ENCODE measurements at regions not wholly inside any gene's neighbourhood (a gene's known extent, or its start where the extent isn't known, plus 50 kb on each side); places are given as distances from the start of the nearest gene placed in this dataset.

DNA sequence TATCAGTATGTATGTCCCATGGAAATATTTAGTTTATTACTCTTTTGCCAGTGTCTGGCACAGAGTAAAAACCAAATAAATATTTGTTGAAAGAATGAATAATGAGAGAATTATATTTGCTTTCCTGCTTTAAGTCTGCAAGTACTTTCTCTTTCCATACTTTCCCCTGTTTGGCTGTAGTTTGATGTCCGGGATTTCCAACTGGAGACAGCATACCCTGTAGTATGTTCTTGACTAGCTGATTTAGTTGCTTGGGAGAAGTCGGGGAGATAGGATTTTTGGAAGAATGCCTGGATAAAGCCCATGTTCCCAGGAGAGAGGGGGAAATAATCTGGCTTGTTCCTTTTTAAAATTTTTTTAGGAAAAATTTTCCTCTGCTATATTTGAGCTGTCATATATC, 516.1 kb downstream of the CCSER2 start:
- H3K27ac ChIP-seq: no peak overlapping the region
- TF ChIP-seq POLR2A (IDR thresholded peaks at IDR 0.05): no peak
- TF ChIP-seq POLR2AphosphoS5 (IDR thresholded peaks at IDR 0.05): no peak
- no peak for TF ChIP-seq EP300 (IDR thresholded peaks at IDR 0.05; ENCODE audit: low read depth)
- TF ChIP-seq, protein P1, sequence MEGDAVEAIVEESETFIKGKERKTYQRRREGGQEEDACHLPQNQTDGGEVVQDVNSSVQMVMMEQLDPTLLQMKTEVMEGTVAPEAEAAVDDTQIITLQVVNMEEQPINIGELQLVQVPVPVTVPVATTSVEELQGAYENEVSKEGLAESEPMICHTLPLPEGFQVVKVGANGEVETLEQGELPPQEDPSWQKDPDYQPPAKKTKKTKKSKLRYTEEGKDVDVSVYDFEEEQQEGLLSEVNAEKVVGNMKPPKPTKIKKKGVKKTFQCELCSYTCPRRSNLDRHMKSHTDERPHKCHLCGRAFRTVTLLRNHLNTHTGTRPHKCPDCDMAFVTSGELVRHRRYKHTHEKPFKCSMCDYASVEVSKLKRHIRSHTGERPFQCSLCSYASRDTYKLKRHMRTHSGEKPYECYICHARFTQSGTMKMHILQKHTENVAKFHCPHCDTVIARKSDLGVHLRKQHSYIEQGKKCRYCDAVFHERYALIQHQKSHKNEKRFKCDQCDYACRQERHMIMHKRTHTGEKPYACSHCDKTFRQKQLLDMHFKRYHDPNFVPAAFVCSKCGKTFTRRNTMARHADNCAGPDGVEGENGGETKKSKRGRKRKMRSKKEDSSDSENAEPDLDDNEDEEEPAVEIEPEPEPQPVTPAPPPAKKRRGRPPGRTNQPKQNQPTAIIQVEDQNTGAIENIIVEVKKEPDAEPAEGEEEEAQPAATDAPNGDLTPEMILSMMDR (IDR thresholded peaks at IDR 0.05): no peak
- no peaks in the 10 kb centered on the region for H3K36me3 ChIP-seq
- intact Hi-C loops (cut with DNase I; ENCODE audit: low total_unique reads): no loop called here
- H3K27me3 ChIP-seq: no peaks in the 10 kb centered on the region
- no peak overlapping the region for H3K4me3 ChIP-seq
- no peaks in the 10 kb centered on the region for H3K4me1 ChIP-seq
- in situ Hi-C loops (cut with MboI; ENCODE audit: low pct_ligation_motif_present in 1 of 4, low pct_unique_long_range_greater_than_20kb in 1 of 4, low sequenced_read_pairs in 3 of 4): no loop called here
- H3K9me3 ChIP-seq: no peaks in the 10 kb centered on the region
- WGBS, 2 donors (ENCODE audit: low coverage in 1 of 2): 20 to 21% methylated on average over 2 of the region's 2 CpGs
- no peak for DNase-seq

DNA sequence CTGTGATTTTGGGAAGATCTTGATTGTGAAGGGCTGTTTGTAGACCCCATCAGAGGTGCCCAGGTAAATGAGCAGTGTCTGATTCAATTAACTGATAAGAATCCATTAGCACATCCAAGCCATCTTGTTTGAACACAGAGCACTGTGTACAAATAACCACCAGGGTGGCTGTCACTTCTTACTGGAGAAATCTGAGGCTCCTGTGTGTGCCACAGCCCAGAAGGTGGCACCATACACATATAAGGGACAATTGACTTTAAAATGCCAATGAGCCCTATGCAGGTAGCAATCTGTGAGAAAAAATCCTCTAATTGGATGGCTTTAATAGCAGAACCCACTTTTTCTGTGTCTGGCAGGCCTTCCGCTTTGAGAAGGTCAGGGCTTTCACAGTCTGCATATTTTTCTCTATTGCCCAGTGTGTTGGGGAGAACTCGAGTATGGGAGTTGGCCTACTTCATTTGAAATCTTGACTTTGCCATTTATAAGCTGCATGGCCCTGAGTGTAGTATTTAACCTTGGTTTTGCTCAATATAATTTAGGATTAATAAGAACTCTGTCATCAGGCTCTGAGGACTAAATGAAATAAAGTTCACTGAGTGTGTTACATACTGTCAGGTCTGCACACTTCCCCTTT, 517.4 kb downstream of the CCSER2 start:
- DNase-seq: no peak
- WGBS, 2 donors (ENCODE audit: low coverage in 1 of 2): 85% methylated on average over 2 of the region's 2 CpGs; no CpG with 5 or more reads in 1 of the 2 donors
- Histone ChIP-seq H3K4me1 (no peaks in the 10 kb centered on the region), H3K27me3 (no peaks in the 10 kb centered on the region), H3K9me3 (no peaks in the 10 kb centered on the region), H3K36me3 (no peaks in the 10 kb centered on the region), H3K4me3 (no peak overlapping the region), H3K27ac (no peak overlapping the region)
- intact Hi-C loops (cut with DNase I; ENCODE audit: low total_unique reads) (no loop called here), in situ Hi-C loops (cut with MboI; ENCODE audit: low pct_ligation_motif_present in 1 of 4, low pct_unique_long_range_greater_than_20kb in 1 of 4, low sequenced_read_pairs in 3 of 4) (no loop called here)
- TF ChIP-seq, protein P1 (IDR thresholded peaks at IDR 0.05): no peak

DNA sequence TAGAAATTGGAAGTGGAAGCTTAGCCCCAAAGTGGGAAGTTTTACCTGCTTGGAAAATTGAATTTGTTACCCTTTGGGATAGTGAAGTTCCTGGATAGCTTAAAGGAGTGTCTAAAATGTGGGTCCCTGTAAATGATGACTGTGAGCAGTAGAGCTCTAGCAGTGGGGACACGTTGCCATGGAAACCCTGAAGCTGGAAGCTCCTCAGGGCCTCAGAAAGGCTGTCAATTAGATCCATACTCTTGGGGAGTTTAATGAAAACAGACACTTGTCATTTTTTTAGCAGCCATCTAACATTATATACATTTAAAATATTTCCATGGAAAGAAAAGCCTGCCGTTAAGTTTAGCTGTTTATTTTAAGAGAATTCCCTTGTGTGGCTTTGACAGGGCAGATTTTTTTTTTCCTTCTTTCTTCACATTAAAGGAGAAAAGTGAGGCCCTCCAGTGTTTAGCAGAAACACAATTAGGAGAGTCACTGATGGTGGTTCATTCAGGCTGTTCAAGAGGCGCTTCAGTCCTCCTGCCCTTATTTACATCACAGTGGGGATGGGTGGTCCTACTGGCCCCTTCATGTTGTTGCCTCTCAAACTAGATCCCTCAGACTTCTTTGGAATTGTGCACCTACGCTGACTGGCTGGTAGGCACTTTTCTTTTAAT, 518.4 kb downstream of the CCSER2 start:
- no peak for TF ChIP-seq POLR2AphosphoS5 (IDR thresholded peaks at IDR 0.05)
- Histone ChIP-seq H3K4me1 (no peaks in the 10 kb centered on the region), H3K4me3 (no peak overlapping the region), H3K27ac (no peak overlapping the region), H3K36me3 (no peaks in the 10 kb centered on the region), H3K9me3 (no peaks in the 10 kb centered on the region), H3K27me3 (no peaks in the 10 kb centered on the region)
- no peak for DNase-seq
- intact Hi-C loops (cut with DNase I; ENCODE audit: low total_unique reads): no loop called here
- 69 to 76% methylated on average over 2 to 4 of the region's 4 CpGs for WGBS, 2 donors (ENCODE audit: low coverage in 1 of 2)
- in situ Hi-C loops (cut with MboI; ENCODE audit: low pct_ligation_motif_present in 1 of 4, low pct_unique_long_range_greater_than_20kb in 1 of 4, low sequenced_read_pairs in 3 of 4): no loop called here

DNA sequence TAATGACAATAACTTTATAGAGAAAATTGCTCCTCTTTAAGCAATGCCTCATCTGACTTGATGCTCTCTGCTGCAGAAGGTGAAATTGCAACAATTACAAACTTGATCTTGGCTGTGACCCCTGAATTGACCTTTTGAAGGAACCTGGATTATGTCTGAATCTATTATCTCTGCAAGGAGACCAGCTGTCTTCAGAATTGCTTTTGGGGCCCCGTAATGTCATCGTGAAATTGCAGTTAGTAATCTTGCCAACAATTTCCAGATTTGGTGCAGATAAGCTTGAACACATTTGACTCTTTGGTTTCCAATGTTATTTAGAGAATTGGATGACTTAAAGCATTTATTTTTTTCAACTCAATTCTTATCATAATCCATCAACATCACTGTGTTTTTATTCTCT, 520.6 kb downstream of the CCSER2 start:
- H3K4me3 ChIP-seq: no peak overlapping the region
- 27 to 40% methylated on average over 1 to 2 of the region's 2 CpGs for WGBS, 2 donors (ENCODE audit: low coverage in 1 of 2)
- TF ChIP-seq, protein P1 (IDR thresholded peaks at IDR 0.05): no peak
- no peak for TF ChIP-seq POLR2AphosphoS5 (IDR thresholded peaks at IDR 0.05)
- TF ChIP-seq POLR2A (IDR thresholded peaks at IDR 0.05): no peak
- no peak for TF ChIP-seq EP300 (IDR thresholded peaks at IDR 0.05; ENCODE audit: low read depth)
- H3K36me3 ChIP-seq: no peaks in the 10 kb centered on the region
- no peaks in the 10 kb centered on the region for H3K27me3 ChIP-seq
- in situ Hi-C loops (cut with MboI; ENCODE audit: low pct_ligation_motif_present in 1 of 4, low pct_unique_long_range_greater_than_20kb in 1 of 4, low sequenced_read_pairs in 3 of 4): no loop called here
- no peaks in the 10 kb centered on the region for H3K4me1 ChIP-seq
- no peak for DNase-seq
- no peaks in the 10 kb centered on the region for H3K9me3 ChIP-seq
- H3K27ac ChIP-seq: no peak overlapping the region
- intact Hi-C loops (cut with DNase I; ENCODE audit: low total_unique reads): no loop called here

DNA sequence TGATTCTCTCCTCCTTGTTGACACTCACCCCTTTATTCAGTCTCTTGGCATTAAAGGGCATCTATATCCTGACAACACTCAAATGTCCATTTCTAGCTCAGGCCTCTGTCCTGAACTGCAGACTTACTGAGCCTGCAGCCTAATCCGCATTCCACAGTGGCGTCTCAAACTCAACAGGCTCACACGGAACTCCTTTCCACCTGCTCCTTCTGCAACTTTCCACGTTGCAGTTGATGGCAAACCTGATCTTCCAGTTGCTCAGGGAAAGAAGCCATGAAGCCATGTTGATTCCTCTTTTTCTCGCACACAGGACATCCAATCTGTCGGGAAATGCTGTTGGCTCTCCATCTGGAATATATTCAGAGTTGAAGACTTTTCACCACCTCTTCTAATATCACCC, 522.4 kb downstream of the CCSER2 start:
- Histone ChIP-seq H3K9me3 (no peaks in the 10 kb centered on the region), H3K4me3 (no peak overlapping the region), H3K27ac (no peak overlapping the region), H3K27me3 (no peaks in the 10 kb centered on the region), H3K36me3 (no peaks in the 10 kb centered on the region), H3K4me1 (no peaks in the 10 kb centered on the region)
- TF ChIP-seq, protein P1 (IDR thresholded peaks at IDR 0.05): no peak
- no peak for TF ChIP-seq EP300 (IDR thresholded peaks at IDR 0.05; ENCODE audit: low read depth)
- no peak for TF ChIP-seq POLR2A (IDR thresholded peaks at IDR 0.05)
- TF ChIP-seq POLR2AphosphoS5 (IDR thresholded peaks at IDR 0.05): no peak
- in situ Hi-C loops (cut with MboI; ENCODE audit: low pct_ligation_motif_present in 1 of 4, low pct_unique_long_range_greater_than_20kb in 1 of 4, low sequenced_read_pairs in 3 of 4) (no loop called here), intact Hi-C loops (cut with DNase I; ENCODE audit: low total_unique reads) (no loop called here)
- no peak for DNase-seq
- 70 to 87% methylated on average over 2 to 6 of the region's 6 CpGs for WGBS, 2 donors (ENCODE audit: low coverage in 1 of 2)

Measured in transverse colon (tissue), 4 donors.